ENCODE measurements at regions not wholly inside any gene's neighbourhood (a gene's known extent, or its start where the extent isn't known, plus 50 kb on each side); places are given as distances from the start of the nearest gene placed in this dataset.
"Not testable (repeated sequence)": the region's sequence is repeated elsewhere in the genome, so short reads cannot be mapped to it uniquely, and the experiment has no call there.

- DNase-seq (no peak), ATAC-seq (ENCODE audit: poor library complexity) (no peak)
- no peak overlapping the region for H3K4me3 ChIP-seq (ENCODE audit: low read length)
- Mint-ChIP-seq H3K27me3 (no peaks in the 10 kb centered on the region), H3K27ac (no peak overlapping the region), H3K9me3 (no peaks in the 10 kb centered on the region), H3K4me3 (no peak overlapping the region), H3K36me3 (ENCODE audit: low read depth) (no peaks in the 10 kb centered on the region), H3K4me1 (ENCODE audit: low read depth) (no peaks in the 10 kb centered on the region)
- H3K9me3 ChIP-seq (ENCODE audit: control insufficient read depth in 1 of 2, insufficient read depth in 1 of 2, low read length in 2 of 2) = peaks cover 0 to 7% of the 10 kb centered on the region in 2 experiments
- no peaks in the 10 kb centered on the region for H3K4me1 ChIP-seq (ENCODE audit: insufficient read depth, low read length)
- H3K36me3 ChIP-seq (ENCODE audit: insufficient read depth, low read length) = no peaks in the 10 kb centered on the region
- POLR2A ChIA-PET = no interaction called here
- CTCF ChIA-PET = no interaction called here
- H3K27ac ChIP-seq (ENCODE audit: low read depth in 1 of 2, low read length in 2 of 2) = no peak overlapping the region
- H3K27me3 ChIP-seq (ENCODE audit: control insufficient read depth in 1 of 2, insufficient read depth in 2 of 2, low read length in 2 of 2) = no peaks in the 10 kb centered on the region
- intact Hi-C loops (cut with DNase I, micrococcal nuclease) = no loop called here
- TF ChIP-seq CTCF (IDR thresholded peaks at IDR 0.05) = no peak
Measured at GRCh38 chr3:8070011-8070410, 431.6 kb upstream of the LMCD1 start.

- H3K4me3 Mint-ChIP-seq; H3K27ac Mint-ChIP-seq; H3K27ac ChIP-seq (ENCODE audit: low read depth in 1 of 2, low read length in 2 of 2); H3K9me3 ChIP-seq (ENCODE audit: control insufficient read depth in 1 of 2, insufficient read depth in 1 of 2, low read length in 2 of 2); H3K27me3 Mint-ChIP-seq; H3K4me1 ChIP-seq (ENCODE audit: insufficient read depth, low read length); H3K4me3 ChIP-seq (ENCODE audit: low read length); H3K36me3 ChIP-seq (ENCODE audit: insufficient read depth, low read length); H3K36me3 Mint-ChIP-seq (ENCODE audit: low read depth); H3K9me3 Mint-ChIP-seq; intact Hi-C loops (cut with DNase I, micrococcal nuclease); ATAC-seq (ENCODE audit: poor library complexity); H3K27me3 ChIP-seq (ENCODE audit: control insufficient read depth in 1 of 2, insufficient read depth in 2 of 2, low read length in 2 of 2); CTCF ChIA-PET; H3K4me1 Mint-ChIP-seq (ENCODE audit: low read depth); POLR2A ChIA-PET; DNase-seq: not testable (repeated sequence)
Measured at GRCh38 chr3:8074740-8075139, 426.9 kb upstream of the LMCD1 start.

- intact Hi-C loops (cut with DNase I, micrococcal nuclease) = no loop called here
Measured at GRCh38 chr3:8077126-8077525, 424.5 kb upstream of the LMCD1 start.

More at GRCh38 chr3:8077126-8077525, 424.5 kb upstream of the LMCD1 start:
- Histone ChIP-seq H3K27ac (ENCODE audit: low read depth in 1 of 2, low read length in 2 of 2) (no peak overlapping the region), H3K9me3 (ENCODE audit: control insufficient read depth in 1 of 2, insufficient read depth in 1 of 2, low read length in 2 of 2) (no peaks in the 10 kb centered on the region), H3K36me3 (ENCODE audit: insufficient read depth, low read length) (no peaks in the 10 kb centered on the region), H3K27me3 (ENCODE audit: control insufficient read depth in 1 of 2, insufficient read depth in 2 of 2, low read length in 2 of 2) (no peaks in the 10 kb centered on the region), H3K4me1 (ENCODE audit: insufficient read depth, low read length) (no peaks in the 10 kb centered on the region), H3K4me3 (ENCODE audit: low read length) (no peak overlapping the region)
- DNase-seq = no peak
- POLR2A ChIA-PET = no interaction called here
- Mint-ChIP-seq H3K4me1 (ENCODE audit: low read depth) (no peaks in the 10 kb centered on the region), H3K27me3 (no peaks in the 10 kb centered on the region), H3K4me3 (no peak overlapping the region), H3K27ac (no peak overlapping the region), H3K36me3 (ENCODE audit: low read depth) (no peaks in the 10 kb centered on the region), H3K9me3 (no peaks in the 10 kb centered on the region)
- no peak for ATAC-seq (ENCODE audit: poor library complexity)
- CTCF ChIA-PET = no interaction called here
- no peak for TF ChIP-seq CTCF (IDR thresholded peaks at IDR 0.05)

All from CD4-positive, alpha-beta T cell (primary cell).